Dermis blood vessel endothelial cell (primary cell): ENCODE measurements at regions not wholly inside any gene's neighbourhood (a gene's known extent, or its start where the extent isn't known, plus 50 kb on each side); places are given as distances from the start of the nearest gene placed in this dataset.
"Not testable (repeated sequence)": the region's sequence is repeated elsewhere in the genome, so short reads cannot be mapped to it uniquely, and the experiment has no call there.

Experiments used
- DNase-seq: peaks from one replicate; pipeline ENCODE4 v3.0.0; 2010

GRCh38 chr3:152724270-152724669, 110.7 kb upstream of the P2RY1 start:
- DNase-seq, result no peak

GRCh38 chr3:152728231-152728980, 106.5 kb upstream of the P2RY1 start:
- DNase-seq, result no peak

- no peak for DNase-seq
These were observed 105.0 kb upstream of the P2RY1 start for GRCh38 chr3:152729906-152730305.

GRCh38 chr3:152731511-152731910, 103.4 kb upstream of the P2RY1 start:
- DNase-seq, result no peak

- DNase-seq, result no peak
These were observed 101.3 kb upstream of the P2RY1 start for GRCh38 chr3:152733584-152734119.

GRCh38 chr3:152737021-152737908, 97.7 kb upstream of the P2RY1 start:
- no peak for DNase-seq

- peak; percentile 2 for DNase-seq
These were observed 96.3 kb upstream of the P2RY1 start for GRCh38 chr3:152738656-152739055.

- DNase-seq, result no peak
These were observed 92.3 kb upstream of the P2RY1 start for GRCh38 chr3:152742368-152743347.

- no peak for DNase-seq
These were observed 89.3 kb upstream of the P2RY1 start for GRCh38 chr3:152745646-152746045.

- no peak for DNase-seq
These were observed 80.6 kb upstream of the P2RY1 start for GRCh38 chr3:152754303-152754702.

- no peak for DNase-seq
These were observed 78.1 kb upstream of the P2RY1 start for GRCh38 chr3:152756807-152757206.

GRCh38 chr3:152760024-152760563, 74.8 kb upstream of the P2RY1 start:
- no peak for DNase-seq

- no peak for DNase-seq
These were observed 74.3 kb upstream of the P2RY1 start for GRCh38 chr3:152760591-152760990.

- no peak for DNase-seq
These were observed 66.5 kb upstream of the P2RY1 start for GRCh38 chr3:152768478-152768877.

- no peak for DNase-seq
These were observed 65.4 kb upstream of the P2RY1 start for GRCh38 chr3:152769523-152769922.

GRCh38 chr3:152770296-152770695, 64.6 kb upstream of the P2RY1 start:
- no peak for DNase-seq

- no peak for DNase-seq
These were observed 63.8 kb upstream of the P2RY1 start for GRCh38 chr3:152771120-152771519.

GRCh38 chr3:152772674-152773225, 62.2 kb upstream of the P2RY1 start:
- DNase-seq, result no peak

- DNase-seq, result no peak
These were observed 61.3 kb upstream of the P2RY1 start for GRCh38 chr3:152773633-152774032.

- DNase-seq, result not testable (repeated sequence)
These were observed 60.7 kb upstream of the P2RY1 start for GRCh38 chr3:152774230-152774629.

GRCh38 chr3:152778022-152778421, 56.9 kb upstream of the P2RY1 start:
- DNase-seq, result no peak

- no peak for DNase-seq
These were observed 55.3 kb upstream of the P2RY1 start for GRCh38 chr3:152779653-152780052.
